Stimulated activated naive B cell treated with anti-CD40 and anti-IgM and Interleukin-4, amounts not matched to agents 10 μg/mL and 1 μg/mL and 100 μg/mL, for 72 hours (primary cell): ENCODE measurements at regions not wholly inside any gene's neighbourhood (a gene's known extent, or its start where the extent isn't known, plus 50 kb on each side); places are given as distances from the start of the nearest gene placed in this dataset.
A peak's percentile ranks its signal among the peaks of the same experiment; 100 is the strongest.
"Not testable (repeated sequence)": the region's sequence is repeated elsewhere in the genome, so short reads cannot be mapped to it uniquely, and the experiment has no call there.

Experiments
- ATAC-seq, 2 donors: fragments of 150-1000 bp; cut with Tn5 transposase; replicated peaks; 2 replicates each; pipeline ENCODE4 v1.10.0; 2021; ENCODE audit warnings: moderate library complexity in 1 of 2
- DNase-seq: peaks from one replicate; pipeline ENCODE4 v3.0.0; 2021
- H3K27ac Mint-ChIP-seq: one replicate; pipeline ENCODE4 v1.8.0; 2022; ENCODE audit warnings: mild to moderate bottlenecking, mixed read lengths
- H3K27me3 Mint-ChIP-seq, 2 donors: one replicate each; pipeline ENCODE4 v1.8.0; 2022; ENCODE audit warnings: mixed read lengths in 2 of 2
- H3K36me3 Mint-ChIP-seq, 2 donors: one replicate each; pipeline ENCODE4 v1.8.0; 2022; ENCODE audit warnings: mixed read lengths in 2 of 2, mild to moderate bottlenecking in 1 of 2
- H3K4me1 Mint-ChIP-seq, 2 donors: one replicate each; pipeline ENCODE4 v1.8.0; 2022; ENCODE audit warnings: mixed read lengths in 2 of 2, mild to moderate bottlenecking in 1 of 2
- H3K4me3 Mint-ChIP-seq, 2 donors: one replicate each; pipeline ENCODE4 v1.8.0; 2022; ENCODE audit warnings: mild to moderate bottlenecking in 2 of 2, mixed read lengths in 2 of 2, moderate library complexity in 1 of 2
- H3K9me3 Mint-ChIP-seq, 2 donors: one replicate each; pipeline ENCODE4 v1.8.0; 2022; ENCODE audit warnings: mixed read lengths in 2 of 2, mild to moderate bottlenecking in 1 of 2

GRCh38 chr15:22241451-22241850 lies 161.1 kb downstream of the OR4M2 start:
- H3K27ac Mint-ChIP-seq, result no peak overlapping the region
- no peak overlapping the region for H3K4me3 Mint-ChIP-seq
- DNase-seq, result no peak
- peaks cover 17 to 50% of the 10 kb centered on the region in 2 donors for H3K27me3 Mint-ChIP-seq
- H3K9me3 Mint-ChIP-seq, result peaks cover 2 to 3% of the 10 kb centered on the region in 2 donors
- peaks cover 0 to 2% of the 10 kb centered on the region in 2 donors for H3K36me3 Mint-ChIP-seq
- peaks cover 2 to 6% of the 10 kb centered on the region in 2 donors for H3K4me1 Mint-ChIP-seq
- no peak for ATAC-seq

GRCh38 chr15:22242311-22242710 lies 162.0 kb downstream of the OR4M2 start:
- not testable (repeated sequence) for ATAC-seq, H3K27ac Mint-ChIP-seq, DNase-seq, H3K36me3 Mint-ChIP-seq, H3K4me1 Mint-ChIP-seq, H3K4me3 Mint-ChIP-seq, H3K9me3 Mint-ChIP-seq
- H3K27me3 Mint-ChIP-seq, result peaks cover 17 to 56% of the 10 kb centered on the region in 2 donors

- peaks cover 0 to 2% of the 10 kb centered on the region in 2 donors for H3K36me3 Mint-ChIP-seq
- no peak overlapping the region for H3K27ac Mint-ChIP-seq
- no peak overlapping the region for H3K4me3 Mint-ChIP-seq
- DNase-seq, result no peak
- peaks cover 2 to 3% of the 10 kb centered on the region in 2 donors for H3K9me3 Mint-ChIP-seq
- peaks cover 11 to 53% of the 10 kb centered on the region in 2 donors for H3K27me3 Mint-ChIP-seq
- no peak for ATAC-seq
- H3K4me1 Mint-ChIP-seq, result peaks cover 2 to 6% of the 10 kb centered on the region in 2 donors
Observed at GRCh38 chr15:22243440-22244130, 163.3 kb downstream of the OR4M2 start.

GRCh38 chr15:22249511-22249910 lies 169.2 kb downstream of the OR4M2 start:
- not testable (repeated sequence) for H3K36me3 Mint-ChIP-seq, H3K4me3 Mint-ChIP-seq, H3K9me3 Mint-ChIP-seq, H3K27ac Mint-ChIP-seq, ATAC-seq, DNase-seq
- Mint-ChIP-seq H3K27me3 (peaks cover 15 to 45% of the 10 kb centered on the region in 2 donors), H3K4me1 (peaks cover 17 to 38% of the 10 kb centered on the region in 2 donors)

GRCh38 chr15:22250501-22251290 lies 170.4 kb downstream of the OR4M2 start:
- peaks cover 22 to 46% of the 10 kb centered on the region in 2 donors for H3K4me1 Mint-ChIP-seq
- not testable (repeated sequence) for ATAC-seq, H3K4me3 Mint-ChIP-seq, H3K36me3 Mint-ChIP-seq, H3K9me3 Mint-ChIP-seq, H3K27ac Mint-ChIP-seq, DNase-seq
- H3K27me3 Mint-ChIP-seq, result peaks cover 21 to 43% of the 10 kb centered on the region in 2 donors

- Mint-ChIP-seq H3K27ac (no peak overlapping the region), H3K27me3 (peaks cover 21 to 42% of the 10 kb centered on the region in 2 donors), H3K9me3 (peaks cover under 1% of the 10 kb centered on the region in 2 donors), H3K36me3 (peaks cover 0 to under 1% of the 10 kb centered on the region in 2 donors), H3K4me3 (no peak overlapping the region), H3K4me1 (peaks cover 22 to 50% of the 10 kb centered on the region in 2 donors)
- DNase-seq (no peak), ATAC-seq (no peak)
Observed at GRCh38 chr15:22251422-22251821, 171.1 kb downstream of the OR4M2 start.

GRCh38 chr15:22252047-22252446 lies 171.7 kb downstream of the OR4M2 start:
- H3K27ac Mint-ChIP-seq, ATAC-seq, H3K4me3 Mint-ChIP-seq, H3K9me3 Mint-ChIP-seq, H3K36me3 Mint-ChIP-seq, DNase-seq: not testable (repeated sequence)
- Mint-ChIP-seq H3K27me3 (peaks cover 23 to 42% of the 10 kb centered on the region in 2 donors), H3K4me1 (peaks cover 22 to 53% of the 10 kb centered on the region in 2 donors)

GRCh38 chr15:22252521-22252920 lies 172.2 kb downstream of the OR4M2 start:
- peaks cover 23 to 46% of the 10 kb centered on the region in 2 donors for H3K27me3 Mint-ChIP-seq
- not testable (repeated sequence) for H3K9me3 Mint-ChIP-seq, DNase-seq, H3K27ac Mint-ChIP-seq, H3K4me3 Mint-ChIP-seq, ATAC-seq, H3K36me3 Mint-ChIP-seq
- peaks cover 22 to 53% of the 10 kb centered on the region in 2 donors for H3K4me1 Mint-ChIP-seq

GRCh38 chr15:22253002-22253675 lies 172.8 kb downstream of the OR4M2 start:
- Mint-ChIP-seq H3K4me1 (peaks cover 22 to 53% of the 10 kb centered on the region in 2 donors), H3K27me3 (peaks cover 23 to 44% of the 10 kb centered on the region in 2 donors)
- H3K36me3 Mint-ChIP-seq, DNase-seq, ATAC-seq, H3K27ac Mint-ChIP-seq, H3K9me3 Mint-ChIP-seq, H3K4me3 Mint-ChIP-seq: not testable (repeated sequence)

- peaks cover 22 to 53% of the 10 kb centered on the region in 2 donors for H3K4me1 Mint-ChIP-seq
- peaks cover 1 to 4% of the 10 kb centered on the region in 2 donors for H3K36me3 Mint-ChIP-seq
- H3K4me3 Mint-ChIP-seq, result peak overlapping the region in 1 of 2 donors; percentile 33
- DNase-seq (peak; percentile 60), ATAC-seq (peak; percentile 96 to 97)
- H3K27ac Mint-ChIP-seq, result peak overlapping the region; percentile 1
- H3K9me3 Mint-ChIP-seq, result peaks cover 0 to 2% of the 10 kb centered on the region in 2 donors
- H3K27me3 Mint-ChIP-seq, result peaks cover 25 to 41% of the 10 kb centered on the region in 2 donors
Observed at GRCh38 chr15:22253676-22254408, 173.5 kb downstream of the OR4M2 start.

- H3K36me3 Mint-ChIP-seq, DNase-seq, H3K9me3 Mint-ChIP-seq: not testable (repeated sequence)
- peaks cover 22 to 53% of the 10 kb centered on the region in 2 donors for H3K4me1 Mint-ChIP-seq
- H3K4me3 Mint-ChIP-seq, result peak overlapping the region; percentile 33 to 42
- peaks cover 32 to 46% of the 10 kb centered on the region in 2 donors for H3K27me3 Mint-ChIP-seq
- ATAC-seq, result peak; percentile 18 to 21
- H3K27ac Mint-ChIP-seq, result peak overlapping the region; percentile 1
Observed at GRCh38 chr15:22254409-22255045, 174.2 kb downstream of the OR4M2 start.

- H3K27me3 Mint-ChIP-seq, result peaks cover 42 to 57% of the 10 kb centered on the region in 2 donors
- ATAC-seq, result not testable (repeated sequence)
Observed at GRCh38 chr15:22255606-22256005, 175.3 kb downstream of the OR4M2 start.

GRCh38 chr15:22256389-22257046 lies 176.2 kb downstream of the OR4M2 start:
- Mint-ChIP-seq H3K4me1 (peaks cover 16 to 42% of the 10 kb centered on the region in 2 donors), H3K27me3 (peaks cover 37 to 50% of the 10 kb centered on the region in 2 donors)
- ATAC-seq, result not testable (repeated sequence)

More at GRCh38 chr15:22255606-22256005, 175.3 kb downstream of the OR4M2 start:
- not testable (repeated sequence) for H3K36me3 Mint-ChIP-seq, H3K4me3 Mint-ChIP-seq, H3K27ac Mint-ChIP-seq, H3K9me3 Mint-ChIP-seq, DNase-seq
- peaks cover 22 to 51% of the 10 kb centered on the region in 2 donors for H3K4me1 Mint-ChIP-seq

More at GRCh38 chr15:22256389-22257046, 176.2 kb downstream of the OR4M2 start:
- H3K4me3 Mint-ChIP-seq, H3K9me3 Mint-ChIP-seq, H3K27ac Mint-ChIP-seq, DNase-seq, H3K36me3 Mint-ChIP-seq: not testable (repeated sequence)
